ENCODE measurements at regions not wholly inside any gene's neighbourhood (a gene's known extent, or its start where the extent isn't known, plus 50 kb on each side); places are given as distances from the start of the nearest gene placed in this dataset.

DNA sequence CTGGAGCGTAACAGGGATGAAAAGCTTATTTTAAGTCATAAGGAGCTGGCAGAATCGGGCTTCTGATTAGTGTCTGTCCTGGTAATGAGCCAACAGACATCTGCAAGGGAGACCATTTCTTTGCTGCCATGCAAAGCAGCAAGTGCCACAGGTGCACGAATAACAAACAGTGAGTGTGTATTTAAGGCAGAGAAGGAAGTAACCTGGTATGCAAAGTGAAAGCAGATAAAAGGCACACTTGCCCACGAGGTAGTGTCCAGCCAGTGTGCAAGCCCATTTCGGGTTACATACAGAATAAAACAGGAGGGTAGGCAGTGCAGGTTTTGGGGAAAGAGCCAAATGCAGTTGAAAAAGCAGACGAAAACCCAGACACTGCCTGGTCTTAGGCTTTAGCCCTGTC is 1153.7 kb downstream of the SI start:
- no peak overlapping the region for H2AFZ ChIP-seq
- TF ChIP-seq, protein P1, sequence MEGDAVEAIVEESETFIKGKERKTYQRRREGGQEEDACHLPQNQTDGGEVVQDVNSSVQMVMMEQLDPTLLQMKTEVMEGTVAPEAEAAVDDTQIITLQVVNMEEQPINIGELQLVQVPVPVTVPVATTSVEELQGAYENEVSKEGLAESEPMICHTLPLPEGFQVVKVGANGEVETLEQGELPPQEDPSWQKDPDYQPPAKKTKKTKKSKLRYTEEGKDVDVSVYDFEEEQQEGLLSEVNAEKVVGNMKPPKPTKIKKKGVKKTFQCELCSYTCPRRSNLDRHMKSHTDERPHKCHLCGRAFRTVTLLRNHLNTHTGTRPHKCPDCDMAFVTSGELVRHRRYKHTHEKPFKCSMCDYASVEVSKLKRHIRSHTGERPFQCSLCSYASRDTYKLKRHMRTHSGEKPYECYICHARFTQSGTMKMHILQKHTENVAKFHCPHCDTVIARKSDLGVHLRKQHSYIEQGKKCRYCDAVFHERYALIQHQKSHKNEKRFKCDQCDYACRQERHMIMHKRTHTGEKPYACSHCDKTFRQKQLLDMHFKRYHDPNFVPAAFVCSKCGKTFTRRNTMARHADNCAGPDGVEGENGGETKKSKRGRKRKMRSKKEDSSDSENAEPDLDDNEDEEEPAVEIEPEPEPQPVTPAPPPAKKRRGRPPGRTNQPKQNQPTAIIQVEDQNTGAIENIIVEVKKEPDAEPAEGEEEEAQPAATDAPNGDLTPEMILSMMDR (IDR thresholded peaks at IDR 0.05; ENCODE audit: poor library complexity) = no peak
- no peak for TF ChIP-seq EZH2phosphoT487 (IDR thresholded peaks at IDR 0.05; ENCODE audit: low read depth, severe bottlenecking, unreplicated experiment)
- TF ChIP-seq EZH2 (IDR thresholded peaks at IDR 0.05; ENCODE audit: borderline replicate concordance) = no peak
- no peaks in the 10 kb centered on the region for H3K79me2 ChIP-seq
- H3K4me3 ChIP-seq = no peak overlapping the region
- WGBS (ENCODE audit: low lambda C conversion rate, missing lambda C conversion rate) = 65% methylated on average over 6 of the region's 6 CpGs
- no peaks in the 10 kb centered on the region for H3K9me2 ChIP-seq (replicated peaks; ENCODE audit: insufficient read depth)
- no peak for DNase-seq (ENCODE audit: low spot score)
- H3K27ac ChIP-seq = no peak overlapping the region
- no peaks in the 10 kb centered on the region for H4K20me1 ChIP-seq (ENCODE audit: insufficient read depth, poor library complexity, severe bottlenecking)
- no peaks in the 10 kb centered on the region for H3K36me3 ChIP-seq (replicated peaks; ENCODE audit: insufficient read depth, low read depth)
- no peaks in the 10 kb centered on the region for H3K9me3 ChIP-seq (ENCODE audit: low read depth)
- H3K4me1 ChIP-seq (ENCODE audit: insufficient read depth) = no peaks in the 10 kb centered on the region
- no peaks in the 10 kb centered on the region for H3K27me3 ChIP-seq
- H3K4me2 ChIP-seq = no peak overlapping the region

DNA sequence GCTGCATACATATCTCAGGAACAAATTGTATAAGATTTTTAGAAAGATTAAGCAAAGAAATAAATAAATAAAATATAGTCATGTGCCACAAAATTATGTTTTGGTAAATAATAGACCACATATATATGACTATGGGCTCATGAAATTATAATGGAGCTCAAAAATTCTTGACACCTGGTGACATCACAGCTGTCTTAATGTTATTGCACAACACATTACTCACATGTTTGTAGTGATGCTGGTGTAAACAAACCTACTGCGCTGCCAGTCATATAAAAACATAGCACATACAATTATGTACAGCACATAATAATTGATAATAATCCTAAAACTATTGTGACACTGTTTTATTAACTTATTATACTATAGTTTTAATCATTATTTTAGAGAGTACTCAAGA is 1159.1 kb downstream of the SI start:
- no peaks in the 10 kb centered on the region for H3K79me2 ChIP-seq
- H3K4me1 ChIP-seq (ENCODE audit: insufficient read depth) = no peaks in the 10 kb centered on the region
- no peak overlapping the region for H3K4me3 ChIP-seq
- no peak for DNase-seq (ENCODE audit: low spot score)
- no peak overlapping the region for H3K4me2 ChIP-seq
- no peaks in the 10 kb centered on the region for H3K36me3 ChIP-seq (replicated peaks; ENCODE audit: insufficient read depth, low read depth)
- TF ChIP-seq, protein P1 (IDR thresholded peaks at IDR 0.05; ENCODE audit: poor library complexity) = no peak
- TF ChIP-seq EZH2phosphoT487 (IDR thresholded peaks at IDR 0.05; ENCODE audit: low read depth, severe bottlenecking, unreplicated experiment) (no peak), EZH2 (IDR thresholded peaks at IDR 0.05; ENCODE audit: borderline replicate concordance) (no peak)
- WGBS (ENCODE audit: low lambda C conversion rate, missing lambda C conversion rate) = 94% methylated on average over 1 of the region's 1 CpG
- no peak overlapping the region for H2AFZ ChIP-seq
- H3K27me3 ChIP-seq = no peaks in the 10 kb centered on the region
- no peaks in the 10 kb centered on the region for H3K9me2 ChIP-seq (replicated peaks; ENCODE audit: insufficient read depth)
- no peaks in the 10 kb centered on the region for H4K20me1 ChIP-seq (ENCODE audit: insufficient read depth, poor library complexity, severe bottlenecking)
- no peak overlapping the region for H3K27ac ChIP-seq
- no peaks in the 10 kb centered on the region for H3K9me3 ChIP-seq (ENCODE audit: low read depth)

GRCh38 chr3:163916596-163917560 is 1161.4 kb downstream of the SI start:
- no peaks in the 10 kb centered on the region for H4K20me1 ChIP-seq (ENCODE audit: insufficient read depth, poor library complexity, severe bottlenecking)
- no peak overlapping the region for H3K27ac ChIP-seq
- no peaks in the 10 kb centered on the region for H3K9me2 ChIP-seq (replicated peaks; ENCODE audit: insufficient read depth)
- no peaks in the 10 kb centered on the region for H3K9me3 ChIP-seq (ENCODE audit: low read depth)
- DNase-seq (ENCODE audit: low spot score) = peak; percentile 6
- H3K36me3 ChIP-seq (replicated peaks; ENCODE audit: insufficient read depth, low read depth) = no peaks in the 10 kb centered on the region
- no peak overlapping the region for H3K4me3 ChIP-seq
- no peak overlapping the region for H3K4me2 ChIP-seq
- H3K79me2 ChIP-seq = no peaks in the 10 kb centered on the region
- WGBS (ENCODE audit: low lambda C conversion rate, missing lambda C conversion rate) = 94% methylated on average over 4 of the region's 4 CpGs
- no peaks in the 10 kb centered on the region for H3K4me1 ChIP-seq (ENCODE audit: insufficient read depth)
- TF ChIP-seq, protein P1 (IDR thresholded peaks at IDR 0.05; ENCODE audit: poor library complexity) = no peak
- no peak overlapping the region for H2AFZ ChIP-seq
- no peaks in the 10 kb centered on the region for H3K27me3 ChIP-seq

Data from hepatocyte (in vitro differentiated cells).